ENCODE measurements at regions not wholly inside any gene's neighbourhood (a gene's known extent, or its start where the extent isn't known, plus 50 kb on each side); places are given as distances from the start of the nearest gene placed in this dataset.

GRCh38 chr4:138663883-138664282, 351.7 kb upstream of the NOCT start:
- WGBS = 79% methylated on average over 4 of the region's 4 CpGs
- no peaks in the 10 kb centered on the region for H3K36me3 ChIP-seq
- TF ChIP-seq POLR2A (IDR thresholded peaks at IDR 0.05) = no peak
- TF ChIP-seq EP300 (IDR thresholded peaks at IDR 0.05) = no peak
- TF ChIP-seq POLR2AphosphoS5 (IDR thresholded peaks at IDR 0.05) = no peak
- no peak for TF ChIP-seq CTCF (IDR thresholded peaks at IDR 0.05)
- H3K27ac ChIP-seq = no peak overlapping the region
- H3K27me3 ChIP-seq = no peaks in the 10 kb centered on the region
- no peaks in the 10 kb centered on the region for H3K9me3 ChIP-seq
- DNase-seq (ENCODE audit: low spot score in 2 of 2) = no peak
- H3K4me3 ChIP-seq = no peak overlapping the region
- H3K4me1 ChIP-seq = no peaks in the 10 kb centered on the region

- TF ChIP-seq CTCF (IDR thresholded peaks at IDR 0.05) = no peak
- no peaks in the 10 kb centered on the region for H3K4me1 ChIP-seq
- H3K36me3 ChIP-seq = no peaks in the 10 kb centered on the region
- H3K27ac ChIP-seq = no peak overlapping the region
- no peak for DNase-seq (ENCODE audit: low spot score in 2 of 2)
- WGBS = 89% methylated on average over 5 of the region's 6 CpGs
- no peaks in the 10 kb centered on the region for H3K9me3 ChIP-seq
- no peaks in the 10 kb centered on the region for H3K27me3 ChIP-seq
- H3K4me3 ChIP-seq = no peak overlapping the region
Observed at GRCh38 chr4:138659812-138660316, 355.7 kb upstream of the NOCT start.

GRCh38 chr4:138659037-138659811, 356.4 kb upstream of the NOCT start:
- H3K4me3 ChIP-seq = no peak overlapping the region
- WGBS = 72% methylated on average over 11 of the region's 11 CpGs
- no peaks in the 10 kb centered on the region for H3K9me3 ChIP-seq
- H3K27ac ChIP-seq = no peak overlapping the region
- TF ChIP-seq POLR2A (IDR thresholded peaks at IDR 0.05) = no peak
- TF ChIP-seq CTCF (IDR thresholded peaks at IDR 0.05) = no peak
- no peak for TF ChIP-seq POLR2AphosphoS5 (IDR thresholded peaks at IDR 0.05)
- no peak for TF ChIP-seq EP300 (IDR thresholded peaks at IDR 0.05)
- H3K27me3 ChIP-seq = no peaks in the 10 kb centered on the region
- H3K36me3 ChIP-seq = no peaks in the 10 kb centered on the region
- no peak for DNase-seq (ENCODE audit: low spot score in 2 of 2)
- no peaks in the 10 kb centered on the region for H3K4me1 ChIP-seq

- H3K36me3 ChIP-seq = no peaks in the 10 kb centered on the region
- 70% methylated on average over 2 of the region's 2 CpGs for WGBS
- DNase-seq (ENCODE audit: low spot score in 2 of 2) = no peak
- H3K27me3 ChIP-seq = no peaks in the 10 kb centered on the region
- no peaks in the 10 kb centered on the region for H3K9me3 ChIP-seq
- no peak for TF ChIP-seq POLR2AphosphoS5 (IDR thresholded peaks at IDR 0.05)
- TF ChIP-seq CTCF (IDR thresholded peaks at IDR 0.05) = no peak
- TF ChIP-seq POLR2A (IDR thresholded peaks at IDR 0.05) = no peak
- no peak for TF ChIP-seq EP300 (IDR thresholded peaks at IDR 0.05)
- no peak overlapping the region for H3K27ac ChIP-seq
- no peaks in the 10 kb centered on the region for H3K4me1 ChIP-seq
- no peak overlapping the region for H3K4me3 ChIP-seq
Observed at GRCh38 chr4:138658518-138658917, 357.1 kb upstream of the NOCT start.

GRCh38 chr4:138656990-138657389, 358.6 kb upstream of the NOCT start:
- H3K36me3 ChIP-seq = no peaks in the 10 kb centered on the region
- no peaks in the 10 kb centered on the region for H3K9me3 ChIP-seq
- no peak overlapping the region for H3K27ac ChIP-seq
- TF ChIP-seq CTCF (IDR thresholded peaks at IDR 0.05) (no peak), POLR2A (IDR thresholded peaks at IDR 0.05) (no peak), EP300 (IDR thresholded peaks at IDR 0.05) (no peak), POLR2AphosphoS5 (IDR thresholded peaks at IDR 0.05) (no peak)
- no peak for DNase-seq (ENCODE audit: low spot score in 2 of 2)
- H3K4me3 ChIP-seq = no peak overlapping the region
- WGBS = 66% methylated on average over 3 of the region's 3 CpGs
- no peaks in the 10 kb centered on the region for H3K27me3 ChIP-seq
- H3K4me1 ChIP-seq = no peaks in the 10 kb centered on the region
